ENCODE measurements at regions not wholly inside any gene's neighbourhood (a gene's known extent, or its start where the extent isn't known, plus 50 kb on each side); places are given as distances from the start of the nearest gene placed in this dataset.
"Not testable (repeated sequence)": the region's sequence is repeated elsewhere in the genome, so short reads cannot be mapped to it uniquely, and the experiment has no call there.

DNA sequence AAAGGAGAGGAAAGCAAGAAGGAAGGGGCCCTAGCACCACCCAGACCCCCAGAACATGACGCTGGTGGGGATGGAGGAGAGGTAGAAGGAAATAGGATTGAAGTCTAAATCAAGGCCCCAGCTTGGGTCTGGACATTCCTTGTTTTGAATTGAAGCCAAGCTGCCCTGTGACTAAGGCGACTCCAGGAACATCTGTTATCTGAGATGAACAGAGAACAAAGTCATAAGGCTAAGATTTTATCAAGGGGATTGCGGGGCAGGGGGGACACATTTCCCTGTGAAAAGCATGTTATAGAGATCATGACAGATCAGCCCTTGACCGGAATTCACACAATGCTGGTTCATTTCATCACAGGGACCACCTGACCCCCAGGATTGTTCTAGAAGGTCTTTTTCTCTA is 80.6 kb upstream of the ADGRL1 start:
- TF ChIP-seq, protein P1, sequence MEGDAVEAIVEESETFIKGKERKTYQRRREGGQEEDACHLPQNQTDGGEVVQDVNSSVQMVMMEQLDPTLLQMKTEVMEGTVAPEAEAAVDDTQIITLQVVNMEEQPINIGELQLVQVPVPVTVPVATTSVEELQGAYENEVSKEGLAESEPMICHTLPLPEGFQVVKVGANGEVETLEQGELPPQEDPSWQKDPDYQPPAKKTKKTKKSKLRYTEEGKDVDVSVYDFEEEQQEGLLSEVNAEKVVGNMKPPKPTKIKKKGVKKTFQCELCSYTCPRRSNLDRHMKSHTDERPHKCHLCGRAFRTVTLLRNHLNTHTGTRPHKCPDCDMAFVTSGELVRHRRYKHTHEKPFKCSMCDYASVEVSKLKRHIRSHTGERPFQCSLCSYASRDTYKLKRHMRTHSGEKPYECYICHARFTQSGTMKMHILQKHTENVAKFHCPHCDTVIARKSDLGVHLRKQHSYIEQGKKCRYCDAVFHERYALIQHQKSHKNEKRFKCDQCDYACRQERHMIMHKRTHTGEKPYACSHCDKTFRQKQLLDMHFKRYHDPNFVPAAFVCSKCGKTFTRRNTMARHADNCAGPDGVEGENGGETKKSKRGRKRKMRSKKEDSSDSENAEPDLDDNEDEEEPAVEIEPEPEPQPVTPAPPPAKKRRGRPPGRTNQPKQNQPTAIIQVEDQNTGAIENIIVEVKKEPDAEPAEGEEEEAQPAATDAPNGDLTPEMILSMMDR (IDR thresholded peaks at IDR 0.05): not testable (repeated sequence)
- not testable (repeated sequence) for TF ChIP-seq POLR2A (IDR thresholded peaks at IDR 0.05)
